ENCODE measurements at regions not wholly inside any gene's neighbourhood (a gene's known extent, or its start where the extent isn't known, plus 50 kb on each side); places are given as distances from the start of the nearest gene placed in this dataset.

GRCh38 chr3:18047052-18047451 is 304.6 kb upstream of the TBC1D5 start:
- in situ Hi-C loops (cut with HindIII; ENCODE audit: low pct_unique_long_range_greater_than_20kb, low sequenced_read_pairs) = no loop called here
- TF ChIP-seq JUND (IDR thresholded peaks at IDR 0.05; ENCODE audit: low read depth) = no peak
- no peak for DNase-seq (ENCODE audit: low read depth in 1 of 2, low spot score in 1 of 2)

- no peak for DNase-seq (ENCODE audit: low read depth in 1 of 2, low spot score in 1 of 2)
- TF ChIP-seq JUND (IDR thresholded peaks at IDR 0.05; ENCODE audit: low read depth) = no peak
- in situ Hi-C loops (cut with HindIII; ENCODE audit: low pct_unique_long_range_greater_than_20kb, low sequenced_read_pairs) = no loop called here
These were observed 303.9 kb upstream of the TBC1D5 start for GRCh38 chr3:18046131-18046915.

GRCh38 chr3:18044971-18045880 is 302.8 kb upstream of the TBC1D5 start:
- no peak for TF ChIP-seq JUND (IDR thresholded peaks at IDR 0.05; ENCODE audit: low read depth)

GRCh38 chr3:18044191-18044590 is 301.8 kb upstream of the TBC1D5 start:
- in situ Hi-C loops (cut with HindIII; ENCODE audit: low pct_unique_long_range_greater_than_20kb, low sequenced_read_pairs) = no loop called here
- no peak for TF ChIP-seq JUND (IDR thresholded peaks at IDR 0.05; ENCODE audit: low read depth)
- DNase-seq (ENCODE audit: low read depth in 1 of 2, low spot score in 1 of 2) = no peak

More at GRCh38 chr3:18044971-18045880, 302.8 kb upstream of the TBC1D5 start:
- DNase-seq (ENCODE audit: low read depth in 1 of 2, low spot score in 1 of 2) = peak; percentile 13 to 44
- in situ Hi-C loops (cut with HindIII; ENCODE audit: low pct_unique_long_range_greater_than_20kb, low sequenced_read_pairs) = no loop called here

- TF ChIP-seq JUND (IDR thresholded peaks at IDR 0.05; ENCODE audit: low read depth) = no peak
- in situ Hi-C loops (cut with HindIII; ENCODE audit: low pct_unique_long_range_greater_than_20kb, low sequenced_read_pairs) = no loop called here
These were observed 294.0 kb upstream of the TBC1D5 start for GRCh38 chr3:18036450-18036815.

GRCh38 chr3:18035641-18036449 is 293.4 kb upstream of the TBC1D5 start:
- no peak for DNase-seq (ENCODE audit: low read depth in 1 of 2, low spot score in 1 of 2)
- no peak for TF ChIP-seq JUND (IDR thresholded peaks at IDR 0.05; ENCODE audit: low read depth)
- in situ Hi-C loops (cut with HindIII; ENCODE audit: low pct_unique_long_range_greater_than_20kb, low sequenced_read_pairs) = no loop called here

More at GRCh38 chr3:18036450-18036815, 294.0 kb upstream of the TBC1D5 start:
- DNase-seq (ENCODE audit: low read depth in 1 of 2, low spot score in 1 of 2) = no peak

GRCh38 chr3:18033581-18034108 is 291.2 kb upstream of the TBC1D5 start:
- in situ Hi-C loops (cut with HindIII; ENCODE audit: low pct_unique_long_range_greater_than_20kb, low sequenced_read_pairs) = no loop called here
- TF ChIP-seq JUND (IDR thresholded peaks at IDR 0.05; ENCODE audit: low read depth) = no peak
- DNase-seq (ENCODE audit: low read depth in 1 of 2, low spot score in 1 of 2) = no peak

GRCh38 chr3:18030371-18030870 is 288.0 kb upstream of the TBC1D5 start:
- in situ Hi-C loops (cut with HindIII; ENCODE audit: low pct_unique_long_range_greater_than_20kb, low sequenced_read_pairs) = no loop called here
- no peak for TF ChIP-seq JUND (IDR thresholded peaks at IDR 0.05; ENCODE audit: low read depth)
- DNase-seq (ENCODE audit: low read depth in 1 of 2, low spot score in 1 of 2) = no peak

GRCh38 chr3:18027161-18027939 is 284.9 kb upstream of the TBC1D5 start:
- DNase-seq (ENCODE audit: low read depth in 1 of 2, low spot score in 1 of 2) = peak in 1 of 2 experiments; percentile 25
- no peak for TF ChIP-seq JUND (IDR thresholded peaks at IDR 0.05; ENCODE audit: low read depth)
- in situ Hi-C loops (cut with HindIII; ENCODE audit: low pct_unique_long_range_greater_than_20kb, low sequenced_read_pairs) = no loop called here

- TF ChIP-seq JUND (IDR thresholded peaks at IDR 0.05; ENCODE audit: low read depth) = no peak
- DNase-seq (ENCODE audit: low read depth in 1 of 2, low spot score in 1 of 2) = no peak
- in situ Hi-C loops (cut with HindIII; ENCODE audit: low pct_unique_long_range_greater_than_20kb, low sequenced_read_pairs) = no loop called here
These were observed 282.3 kb upstream of the TBC1D5 start for GRCh38 chr3:18024715-18025114.

- in situ Hi-C loops (cut with HindIII; ENCODE audit: low pct_unique_long_range_greater_than_20kb, low sequenced_read_pairs) = no loop called here
- no peak for DNase-seq (ENCODE audit: low read depth in 1 of 2, low spot score in 1 of 2)
- TF ChIP-seq JUND (IDR thresholded peaks at IDR 0.05; ENCODE audit: low read depth) = no peak
These were observed 276.7 kb upstream of the TBC1D5 start for GRCh38 chr3:18019161-18019495.

All from T47D (cell line).